Thyroid gland (tissue), 4 donors: ENCODE measurements at regions not wholly inside any gene's neighbourhood (a gene's known extent, or its start where the extent isn't known, plus 50 kb on each side); places are given as distances from the start of the nearest gene placed in this dataset.

Experiments
- POLR2A ChIP-seq, 2 donors: fragments of 450-650 bp; IDR thresholded peaks; one replicate each; pipeline ENCODE4 v1.6.1; 2017; ENCODE audit warnings: antibody characterized with exemption in 2 of 2, mild to moderate bottlenecking in 2 of 2, moderate library complexity in 1 of 2
- TF ChIP-seq, protein P1 (sequence below), 6 experiments: fragments of 200-600 bp in 3 of 6; fragments of 450-650 bp in 3 of 6; sonication (generic) in 3 of 6; IDR thresholded peaks; one replicate each; pipeline ENCODE4 v1.5.1; 2016 to 2019; ENCODE audit warnings: antibody characterized with exemption in 6 of 6, mild to moderate bottlenecking in 2 of 6, inconsistent platforms in 1 of 6, moderate library complexity in 1 of 6

DNA sequence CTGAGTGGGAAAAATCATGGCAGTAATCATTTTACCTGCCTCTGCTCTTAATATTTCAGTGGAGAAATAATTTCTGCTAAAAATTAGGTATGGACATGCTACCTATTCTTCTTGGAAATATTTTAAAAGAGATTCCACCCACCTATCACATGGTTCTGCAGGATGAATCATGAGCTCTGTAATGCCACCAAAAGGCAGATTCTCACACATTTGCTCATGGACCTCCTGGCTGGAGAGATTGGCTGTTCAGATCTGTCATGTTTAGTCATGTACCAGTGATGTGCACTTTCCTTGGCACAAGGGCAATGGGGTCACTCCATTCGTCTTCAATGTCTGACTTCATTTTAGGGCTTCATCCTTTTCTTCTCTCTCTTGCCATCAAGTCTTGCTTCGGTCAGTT, 101.8 kb upstream of the MBNL2 start:
- TF ChIP-seq, protein P1, sequence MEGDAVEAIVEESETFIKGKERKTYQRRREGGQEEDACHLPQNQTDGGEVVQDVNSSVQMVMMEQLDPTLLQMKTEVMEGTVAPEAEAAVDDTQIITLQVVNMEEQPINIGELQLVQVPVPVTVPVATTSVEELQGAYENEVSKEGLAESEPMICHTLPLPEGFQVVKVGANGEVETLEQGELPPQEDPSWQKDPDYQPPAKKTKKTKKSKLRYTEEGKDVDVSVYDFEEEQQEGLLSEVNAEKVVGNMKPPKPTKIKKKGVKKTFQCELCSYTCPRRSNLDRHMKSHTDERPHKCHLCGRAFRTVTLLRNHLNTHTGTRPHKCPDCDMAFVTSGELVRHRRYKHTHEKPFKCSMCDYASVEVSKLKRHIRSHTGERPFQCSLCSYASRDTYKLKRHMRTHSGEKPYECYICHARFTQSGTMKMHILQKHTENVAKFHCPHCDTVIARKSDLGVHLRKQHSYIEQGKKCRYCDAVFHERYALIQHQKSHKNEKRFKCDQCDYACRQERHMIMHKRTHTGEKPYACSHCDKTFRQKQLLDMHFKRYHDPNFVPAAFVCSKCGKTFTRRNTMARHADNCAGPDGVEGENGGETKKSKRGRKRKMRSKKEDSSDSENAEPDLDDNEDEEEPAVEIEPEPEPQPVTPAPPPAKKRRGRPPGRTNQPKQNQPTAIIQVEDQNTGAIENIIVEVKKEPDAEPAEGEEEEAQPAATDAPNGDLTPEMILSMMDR (IDR thresholded peaks at IDR 0.05) = no peak
- no peak for TF ChIP-seq POLR2A (IDR thresholded peaks at IDR 0.05)
